GM19239 (cell line): ENCODE measurements at regions not wholly inside any gene's neighbourhood (a gene's known extent, or its start where the extent isn't known, plus 50 kb on each side); places are given as distances from the start of the nearest gene placed in this dataset.

Source experiments
- DNase-seq: peaks from one replicate; pipeline ENCODE4 v3.0.0; 2011; ENCODE audit warnings: low spot score; ENCODE audit not compliant: insufficient read length
- FAIRE-seq: peaks from 2 replicates; lab custom pipeline; 2011; peaks lifted over from hg19 to GRCh38; lab: Jason Lieb, UNC

GRCh38 chr3:182180654-182181385, 469.1 kb downstream of the SOX2 start:
- FAIRE-seq (no peak), DNase-seq (no peak)

GRCh38 chr3:182182531-182182968, 470.8 kb downstream of the SOX2 start:
- no peak for FAIRE-seq
- no peak for DNase-seq

- no peak for FAIRE-seq
- no peak for DNase-seq
Measured at GRCh38 chr3:182183716-182184430, 472.1 kb downstream of the SOX2 start.

GRCh38 chr3:182185313-182185712, 473.6 kb downstream of the SOX2 start:
- DNase-seq (no peak), FAIRE-seq (no peak)

GRCh38 chr3:182190056-182190455, 478.3 kb downstream of the SOX2 start:
- no peak for FAIRE-seq

GRCh38 chr3:182198345-182198744, 486.6 kb downstream of the SOX2 start:
- no peak for DNase-seq
- FAIRE-seq, result no peak

More at GRCh38 chr3:182190056-182190455, 478.3 kb downstream of the SOX2 start:
- no peak for DNase-seq

GRCh38 chr3:182201456-182202168, 489.9 kb downstream of the SOX2 start:
- FAIRE-seq (no peak), DNase-seq (no peak)

GRCh38 chr3:182212479-182213076, 500.9 kb downstream of the SOX2 start:
- FAIRE-seq (no peak), DNase-seq (no peak)

GRCh38 chr3:182214416-182214815, 502.7 kb downstream of the SOX2 start:
- FAIRE-seq (no peak), DNase-seq (no peak)

GRCh38 chr3:182215881-182216280, 504.2 kb downstream of the SOX2 start:
- no peak for DNase-seq
- no peak for FAIRE-seq

- DNase-seq (no peak), FAIRE-seq (no peak)
Measured at GRCh38 chr3:182216311-182216970, 504.7 kb downstream of the SOX2 start.

GRCh38 chr3:182220013-182220412, 508.3 kb downstream of the SOX2 start:
- DNase-seq (no peak), FAIRE-seq (no peak)

GRCh38 chr3:182220471-182220870, 508.7 kb downstream of the SOX2 start:
- no peak for FAIRE-seq

GRCh38 chr3:182226995-182227394, 515.3 kb downstream of the SOX2 start:
- DNase-seq (no peak), FAIRE-seq (no peak)

More at GRCh38 chr3:182220471-182220870, 508.7 kb downstream of the SOX2 start:
- DNase-seq, result no peak

- no peak for DNase-seq
- no peak for FAIRE-seq
Measured at GRCh38 chr3:182233405-182233804, 521.7 kb downstream of the SOX2 start.

- no peak for FAIRE-seq
- no peak for DNase-seq
Measured at GRCh38 chr3:182233957-182234356, 522.2 kb downstream of the SOX2 start.

GRCh38 chr3:182234881-182235280, 523.2 kb downstream of the SOX2 start:
- DNase-seq, result no peak
- no peak for FAIRE-seq

- DNase-seq, result no peak
- no peak for FAIRE-seq
Measured at GRCh38 chr3:182235504-182235903, 523.8 kb downstream of the SOX2 start.

GRCh38 chr3:182238126-182238525, 526.4 kb downstream of the SOX2 start:
- DNase-seq, result no peak
- FAIRE-seq, result no peak

GRCh38 chr3:182239316-182239715, 527.6 kb downstream of the SOX2 start:
- DNase-seq, result no peak
- FAIRE-seq, result no peak
